HS-5 (cell line): ENCODE measurements at regions not wholly inside any gene's neighbourhood (a gene's known extent, or its start where the extent isn't known, plus 50 kb on each side); places are given as distances from the start of the nearest gene placed in this dataset.
A peak's percentile ranks its signal among the peaks of the same experiment; 100 is the strongest.

Experiments
- DNase-seq: peaks from one replicate; pipeline ENCODE4 v3.0.0-alpha.2; 2012; ENCODE audit warnings: low read depth

- DNase-seq = no peak
Observed at GRCh38 chr3:117719316-117719926, 1009.8 kb downstream of the TUSC7 start.

- DNase-seq = no peak
Observed at GRCh38 chr3:117721866-117722265, 1012.3 kb downstream of the TUSC7 start.

- no peak for DNase-seq
Observed at GRCh38 chr3:117722856-117723255, 1013.3 kb downstream of the TUSC7 start.

- DNase-seq = no peak
Observed at GRCh38 chr3:117723825-117724224, 1014.2 kb downstream of the TUSC7 start.

GRCh38 chr3:117725314-117725713 lies 1015.7 kb downstream of the TUSC7 start:
- no peak for DNase-seq

- no peak for DNase-seq
Observed at GRCh38 chr3:117726776-117727175, 1017.2 kb downstream of the TUSC7 start.

- DNase-seq = no peak
Observed at GRCh38 chr3:117728226-117728625, 1018.6 kb downstream of the TUSC7 start.

GRCh38 chr3:117734496-117734895 lies 1024.9 kb downstream of the TUSC7 start:
- peak; percentile 45 for DNase-seq

GRCh38 chr3:117735481-117736101 lies 1026.0 kb downstream of the TUSC7 start:
- peak; percentile 54 for DNase-seq

GRCh38 chr3:117736846-117737245 lies 1027.3 kb downstream of the TUSC7 start:
- DNase-seq = no peak

GRCh38 chr3:117743993-117744392 lies 1034.4 kb downstream of the TUSC7 start:
- no peak for DNase-seq

- no peak for DNase-seq
Observed at GRCh38 chr3:117744935-117745334, 1035.4 kb downstream of the TUSC7 start.

GRCh38 chr3:117745516-117745915 lies 1035.9 kb downstream of the TUSC7 start:
- no peak for DNase-seq

GRCh38 chr3:117746066-117746465 lies 1036.5 kb downstream of the TUSC7 start:
- DNase-seq = no peak

- DNase-seq = no peak
Observed at GRCh38 chr3:117748131-117748530, 1038.6 kb downstream of the TUSC7 start.

- DNase-seq = no peak
Observed at GRCh38 chr3:117750674-117751269, 1041.2 kb downstream of the TUSC7 start.

- DNase-seq = no peak
Observed at GRCh38 chr3:117751651-117752050, 1042.1 kb downstream of the TUSC7 start.

GRCh38 chr3:117752984-117753717 lies 1043.6 kb downstream of the TUSC7 start:
- DNase-seq = no peak

- DNase-seq = no peak
Observed at GRCh38 chr3:117754058-117754457, 1044.5 kb downstream of the TUSC7 start.

- no peak for DNase-seq
Observed at GRCh38 chr3:117754841-117755240, 1045.3 kb downstream of the TUSC7 start.

GRCh38 chr3:117756563-117756962 lies 1047.0 kb downstream of the TUSC7 start:
- DNase-seq = no peak

GRCh38 chr3:117761703-117762620 lies 1052.4 kb downstream of the TUSC7 start:
- no peak for DNase-seq
